CD4-positive, alpha-beta memory T cell (primary cell): ENCODE measurements at regions not wholly inside any gene's neighbourhood (a gene's known extent, or its start where the extent isn't known, plus 50 kb on each side); places are given as distances from the start of the nearest gene placed in this dataset.
"Not testable (repeated sequence)": the region's sequence is repeated elsewhere in the genome, so short reads cannot be mapped to it uniquely, and the experiment has no call there.

Source experiments
- CTCF ChIA-PET: fragments of 350-600 bp; sonication (Branson Sonifier 250); formaldehyde crosslinking; loops from one replicate; lab custom pipeline; 2021; ENCODE audit warnings: inconsistent platforms; ENCODE audit not compliant: partially characterized antibody; lab: Charles Lee
- POLR2A ChIA-PET: fragments of 350-600 bp; sonication (Branson Sonifier 250); formaldehyde crosslinking; loops from one replicate; lab custom pipeline; 2021; ENCODE audit not compliant: partially characterized antibody; lab: Charles Lee
- DNase-seq, 5 donors: peaks; one replicate each; pipeline versions ENCODE4 v3.0.0 to v3.0.0-alpha.2; 2020 to 2022; ENCODE audit warnings: mixed read lengths in 1 of 5
- H3K27ac ChIP-seq: one replicate; pipeline ENCODE4 v1.7.0; 2013; ENCODE audit warnings: low read depth, low read length
- H3K27me3 ChIP-seq: 2 replicates; pipeline ENCODE4 v1.7.0; 2013; ENCODE audit warnings: mild to moderate bottlenecking, low read length, moderate library complexity; ENCODE audit not compliant: insufficient read depth
- H3K36me3 ChIP-seq: 2 replicates; pipeline ENCODE4 v1.7.0; 2013; ENCODE audit warnings: mild to moderate bottlenecking, low read length, moderate library complexity; ENCODE audit not compliant: insufficient read depth
- H3K4me1 ChIP-seq: 2 replicates; pipeline ENCODE4 v1.7.0; 2013; ENCODE audit warnings: mild to moderate bottlenecking, low read length, moderate library complexity; ENCODE audit not compliant: insufficient read depth
- H3K4me3 ChIP-seq, 2 donors: one replicate each; pipeline ENCODE4 v1.7.0; 2013; ENCODE audit warnings: low read length in 2 of 2, mild to moderate bottlenecking in 1 of 2
- H3K9me3 ChIP-seq, 2 donors: one replicate each; pipeline ENCODE4 v1.7.0; 2013; ENCODE audit warnings: low read length in 2 of 2, control low read depth in 1 of 2; ENCODE audit not compliant: control insufficient read depth in 1 of 2
- H3K27ac Mint-ChIP-seq, 7 donors: one replicate each; pipeline ENCODE4 v1.8.0; 2020 to 2021; ENCODE audit warnings: mixed read lengths in 7 of 7, mild to moderate bottlenecking in 6 of 7, inconsistent platforms in 3 of 7, moderate library complexity in 3 of 7
- H3K27me3 Mint-ChIP-seq, 2 donors: one replicate each; pipeline ENCODE4 v1.8.0; 2020 to 2021; ENCODE audit warnings: mixed read lengths in 2 of 2
- H3K36me3 Mint-ChIP-seq, 2 donors: one replicate each; pipeline ENCODE4 v1.8.0; 2020 to 2021; ENCODE audit warnings: mixed read lengths in 2 of 2, inconsistent platforms in 1 of 2, mild to moderate bottlenecking in 1 of 2
- H3K4me1 Mint-ChIP-seq, 4 donors: one replicate each; pipeline ENCODE4 v1.8.0; 2020 to 2021; ENCODE audit warnings: mixed read lengths in 4 of 4, mild to moderate bottlenecking in 1 of 4
- H3K4me3 Mint-ChIP-seq, 8 donors: one replicate each; pipeline ENCODE4 v1.8.0; 2020 to 2021; ENCODE audit warnings: mixed read lengths in 8 of 8, mild to moderate bottlenecking in 7 of 8, moderate library complexity in 6 of 8, inconsistent platforms in 3 of 8
- H3K9me3 Mint-ChIP-seq, 8 donors: one replicate each; pipeline ENCODE4 v1.8.0; 2020 to 2021; ENCODE audit warnings: mixed read lengths in 8 of 8, mild to moderate bottlenecking in 5 of 8, inconsistent platforms in 3 of 8, moderate library complexity in 1 of 8
- intact Hi-C: fragments of 100-400 bp; cut with micrococcal nuclease; formaldehyde crosslinking; loops from one replicate; pipeline ENCODE4 v1.15.1; 2023

DNA sequence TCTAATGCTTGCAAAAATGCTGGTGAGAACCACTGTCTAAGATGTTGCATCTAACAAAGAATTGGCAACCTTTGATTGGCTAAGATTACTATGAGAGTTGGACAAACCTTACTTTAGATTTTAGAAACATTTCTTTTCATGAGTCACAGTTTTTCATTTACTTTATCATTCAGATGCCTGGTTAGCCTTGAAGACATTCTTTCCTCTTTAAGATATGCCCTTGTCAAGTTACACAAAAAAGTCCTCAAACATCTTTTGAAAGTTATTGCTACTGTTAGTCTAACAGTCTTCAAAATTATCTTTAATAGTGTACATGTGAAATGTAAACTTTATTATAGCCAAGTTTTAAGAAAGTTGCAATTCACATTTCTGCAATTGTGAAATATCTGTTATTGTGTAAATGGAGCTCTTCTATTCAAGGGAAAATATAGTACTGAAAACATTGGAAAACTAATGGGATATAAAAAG, 276.3 kb downstream of the RND3 start:
- Histone ChIP-seq H3K36me3 (no peaks in the 10 kb centered on the region), H3K9me3 (no peaks in the 10 kb centered on the region), H3K4me3 (no peak overlapping the region), H3K27ac (no peak overlapping the region), H3K27me3 (no peaks in the 10 kb centered on the region), H3K4me1 (no peaks in the 10 kb centered on the region)
- Mint-ChIP-seq H3K9me3 (peaks cover 0 to 3% (median 0%) of the 10 kb centered on the region in 8 donors), H3K4me1 (no peaks in the 10 kb centered on the region), H3K27me3 (no peaks in the 10 kb centered on the region), H3K36me3 (no peaks in the 10 kb centered on the region), H3K4me3 (no peak overlapping the region), H3K27ac (no peak overlapping the region)
- intact Hi-C loops: no loop called here
- ChIA-PET POLR2A (no interaction called here), CTCF (no interaction called here)
- no peak for DNase-seq

DNA sequence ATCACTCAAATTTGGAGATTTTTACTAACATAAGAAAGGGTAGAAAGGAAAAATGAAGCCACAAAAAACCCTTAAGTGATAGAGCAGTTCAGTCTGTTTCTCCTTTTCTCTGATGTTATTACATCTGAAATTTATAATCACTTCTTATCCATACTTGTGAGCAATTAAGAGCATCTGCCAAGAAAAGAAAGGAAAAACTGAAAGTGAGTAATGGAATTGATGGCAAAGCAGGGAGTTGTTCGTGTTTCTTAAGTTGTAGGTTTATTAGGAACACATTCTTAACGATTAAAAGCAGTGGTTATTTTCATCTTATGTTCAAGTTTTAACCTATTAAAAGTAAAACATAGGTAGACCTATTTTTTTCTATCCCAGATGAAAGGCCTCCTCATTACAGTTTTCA, 277.7 kb downstream of the RND3 start:
- Histone ChIP-seq H3K9me3 (no peaks in the 10 kb centered on the region), H3K4me3 (no peak overlapping the region), H3K4me1 (no peaks in the 10 kb centered on the region), H3K36me3 (no peaks in the 10 kb centered on the region), H3K27me3 (no peaks in the 10 kb centered on the region), H3K27ac (no peak overlapping the region)
- H3K27me3 Mint-ChIP-seq: no peaks in the 10 kb centered on the region
- ChIA-PET CTCF (no interaction called here), POLR2A (no interaction called here)
- DNase-seq: no peak
- intact Hi-C loops: no loop called here
- H3K36me3 Mint-ChIP-seq: no peaks in the 10 kb centered on the region
- peaks cover 0 to 4% (median 2%) of the 10 kb centered on the region in 8 donors for H3K9me3 Mint-ChIP-seq
- H3K4me3 Mint-ChIP-seq: no peak overlapping the region
- no peak overlapping the region for H3K27ac Mint-ChIP-seq
- H3K4me1 Mint-ChIP-seq: no peaks in the 10 kb centered on the region

DNA sequence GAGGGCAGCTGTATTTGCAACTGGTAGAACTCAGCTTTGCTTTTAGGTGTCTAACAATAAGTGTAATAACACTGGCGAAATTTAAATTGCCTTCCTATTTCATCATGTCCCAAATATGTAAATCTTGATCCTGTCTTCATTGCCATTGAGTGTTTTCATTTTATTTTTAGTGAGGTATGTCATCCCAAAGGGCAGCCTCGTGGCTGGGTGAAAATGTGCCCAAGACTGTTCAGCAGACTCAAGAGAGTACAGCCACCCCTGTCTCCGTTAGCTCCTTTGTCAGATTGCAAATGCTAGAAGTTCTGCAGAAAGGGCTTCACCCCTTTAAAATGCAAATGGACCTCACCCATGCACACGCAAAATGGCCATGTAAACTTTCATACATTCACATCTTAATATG, 278.8 kb downstream of the RND3 start:
- H3K4me3 Mint-ChIP-seq: no peak overlapping the region
- CTCF ChIA-PET: no interaction called here
- Histone ChIP-seq H3K36me3 (no peaks in the 10 kb centered on the region), H3K4me1 (no peaks in the 10 kb centered on the region), H3K4me3 (no peak overlapping the region), H3K27me3 (no peaks in the 10 kb centered on the region), H3K9me3 (no peaks in the 10 kb centered on the region), H3K27ac (no peak overlapping the region)
- no peak for DNase-seq
- H3K27ac Mint-ChIP-seq: no peak overlapping the region
- no peaks in the 10 kb centered on the region for H3K36me3 Mint-ChIP-seq
- intact Hi-C loops: no loop called here
- no peaks in the 10 kb centered on the region for H3K27me3 Mint-ChIP-seq
- peaks cover 0 to 4% (median 2%) of the 10 kb centered on the region in 8 donors for H3K9me3 Mint-ChIP-seq
- POLR2A ChIA-PET: no interaction called here
- H3K4me1 Mint-ChIP-seq: no peaks in the 10 kb centered on the region

DNA sequence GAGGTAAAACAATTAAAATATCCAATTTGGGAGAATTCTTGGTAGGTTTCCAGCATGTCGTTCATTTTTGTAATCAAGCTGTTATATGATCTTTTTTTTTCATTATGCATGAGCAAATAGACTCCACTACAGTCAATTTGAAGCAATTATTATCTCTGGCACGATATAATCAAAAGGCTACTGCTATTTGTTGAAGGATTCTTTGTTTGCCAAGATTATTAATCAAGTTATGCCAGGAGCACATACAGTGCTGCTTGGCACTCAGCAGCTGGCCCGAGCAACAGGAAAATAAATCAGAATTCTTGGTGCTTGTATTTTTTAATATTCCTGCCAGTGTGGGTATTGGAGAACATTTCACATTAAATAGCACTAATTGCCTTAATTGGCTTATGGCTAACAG, 279.5 kb downstream of the RND3 start:
- Histone ChIP-seq H3K36me3 (no peaks in the 10 kb centered on the region), H3K27ac (no peak overlapping the region), H3K9me3 (no peaks in the 10 kb centered on the region), H3K4me1 (no peaks in the 10 kb centered on the region), H3K27me3 (no peaks in the 10 kb centered on the region), H3K4me3 (no peak overlapping the region)
- DNase-seq: no peak
- peaks cover 0 to 4% (median 2%) of the 10 kb centered on the region in 8 donors for H3K9me3 Mint-ChIP-seq
- POLR2A ChIA-PET: no interaction called here
- H3K27me3 Mint-ChIP-seq: no peaks in the 10 kb centered on the region
- CTCF ChIA-PET: no interaction called here
- no peak overlapping the region for H3K4me3 Mint-ChIP-seq
- H3K4me1 Mint-ChIP-seq: no peaks in the 10 kb centered on the region
- no peaks in the 10 kb centered on the region for H3K36me3 Mint-ChIP-seq
- H3K27ac Mint-ChIP-seq: no peak overlapping the region
- intact Hi-C loops: no loop called here

DNA sequence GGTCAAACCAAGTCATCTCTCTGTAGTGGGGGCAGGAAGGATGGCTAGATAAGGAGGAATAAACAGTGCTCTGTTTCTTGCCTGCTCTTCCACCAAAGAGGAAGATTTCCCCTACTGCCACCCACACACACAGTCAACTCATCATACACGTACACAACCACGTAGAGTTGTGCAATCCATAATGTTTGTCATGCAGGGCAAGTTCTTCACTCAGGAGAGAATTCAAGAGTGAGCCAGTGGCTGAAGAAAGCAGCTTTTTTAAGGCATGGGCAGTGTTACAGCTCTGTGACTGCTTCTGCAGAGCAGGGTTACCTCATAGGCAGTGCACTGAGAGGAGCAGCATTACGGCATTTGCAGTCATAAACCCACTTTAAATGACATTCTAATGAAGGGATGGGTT, 283.0 kb downstream of the RND3 start:
- intact Hi-C loops: no loop called here
- Histone ChIP-seq H3K36me3 (no peaks in the 10 kb centered on the region), H3K4me3 (no peak overlapping the region), H3K27me3 (no peaks in the 10 kb centered on the region), H3K9me3 (no peaks in the 10 kb centered on the region), H3K27ac (no peak overlapping the region), H3K4me1 (no peaks in the 10 kb centered on the region)
- Mint-ChIP-seq H3K9me3 (peaks cover 0 to 4% (median 2%) of the 10 kb centered on the region in 8 donors), H3K4me1 (no peaks in the 10 kb centered on the region), H3K4me3 (no peak overlapping the region), H3K27me3 (no peaks in the 10 kb centered on the region), H3K27ac (no peak overlapping the region), H3K36me3 (no peaks in the 10 kb centered on the region)
- ChIA-PET POLR2A (no interaction called here), CTCF (no interaction called here)
- DNase-seq: no peak

DNA sequence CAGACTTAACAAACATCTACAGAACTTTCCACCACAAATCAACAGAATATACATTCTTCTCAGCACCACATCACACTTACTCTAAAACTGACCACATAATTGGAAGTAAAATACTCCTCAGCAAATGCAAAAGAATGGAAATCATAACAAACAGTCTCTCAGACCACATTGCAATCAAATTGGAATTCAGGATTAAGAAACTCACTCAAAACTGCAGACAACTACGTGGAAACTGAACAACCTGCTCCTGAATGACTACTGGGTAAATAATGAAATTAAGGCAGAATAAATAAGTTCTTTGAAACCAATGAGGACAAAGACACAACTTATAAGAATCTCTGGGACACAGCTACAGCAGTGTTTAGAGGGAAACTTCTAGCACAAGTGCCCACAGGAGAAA, 292.7 kb downstream of the RND3 start:
- POLR2A ChIA-PET, H3K27me3 ChIP-seq, intact Hi-C loops, H3K27ac Mint-ChIP-seq, H3K4me1 Mint-ChIP-seq, H3K4me3 ChIP-seq, H3K4me1 ChIP-seq, H3K27me3 Mint-ChIP-seq, H3K36me3 ChIP-seq, DNase-seq, H3K36me3 Mint-ChIP-seq, H3K9me3 ChIP-seq, CTCF ChIA-PET, H3K9me3 Mint-ChIP-seq, H3K4me3 Mint-ChIP-seq, H3K27ac ChIP-seq: not testable (repeated sequence)

DNA sequence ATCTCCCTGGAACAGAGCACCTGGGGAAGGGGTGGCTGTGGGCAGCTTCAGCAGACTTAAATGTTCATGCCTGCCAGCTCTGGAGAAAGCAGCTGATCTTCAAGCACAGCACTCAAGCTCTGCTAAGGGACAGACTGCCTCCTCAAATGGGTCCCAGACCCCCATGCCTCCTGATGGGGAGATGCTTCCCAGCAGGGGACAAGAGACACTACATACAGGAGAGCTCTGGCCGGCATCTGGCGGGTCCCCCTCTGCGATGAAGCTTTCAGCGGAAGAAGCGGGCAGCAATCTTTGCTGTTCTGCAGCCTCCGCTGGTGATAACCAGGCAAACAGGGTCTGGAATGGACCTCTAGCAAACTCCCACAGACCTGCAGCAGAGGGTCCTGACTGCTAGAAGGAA, 294.8 kb downstream of the RND3 start:
- Mint-ChIP-seq H3K4me1 (no peaks in the 10 kb centered on the region), H3K4me3 (no peak overlapping the region), H3K27ac (no peak overlapping the region), H3K27me3 (no peaks in the 10 kb centered on the region), H3K9me3 (peaks cover 0 to 8% (median 1%) of the 10 kb centered on the region in 8 donors), H3K36me3 (no peaks in the 10 kb centered on the region)
- CTCF ChIA-PET: no interaction called here
- intact Hi-C loops: no loop called here
- no peaks in the 10 kb centered on the region for H3K27me3 ChIP-seq
- H3K4me1 ChIP-seq: no peaks in the 10 kb centered on the region
- H3K36me3 ChIP-seq: no peaks in the 10 kb centered on the region
- POLR2A ChIA-PET: no interaction called here
- no peaks in the 10 kb centered on the region for H3K9me3 ChIP-seq
- H3K27ac ChIP-seq: no peak overlapping the region
- no peak overlapping the region for H3K4me3 ChIP-seq
- no peak for DNase-seq

DNA sequence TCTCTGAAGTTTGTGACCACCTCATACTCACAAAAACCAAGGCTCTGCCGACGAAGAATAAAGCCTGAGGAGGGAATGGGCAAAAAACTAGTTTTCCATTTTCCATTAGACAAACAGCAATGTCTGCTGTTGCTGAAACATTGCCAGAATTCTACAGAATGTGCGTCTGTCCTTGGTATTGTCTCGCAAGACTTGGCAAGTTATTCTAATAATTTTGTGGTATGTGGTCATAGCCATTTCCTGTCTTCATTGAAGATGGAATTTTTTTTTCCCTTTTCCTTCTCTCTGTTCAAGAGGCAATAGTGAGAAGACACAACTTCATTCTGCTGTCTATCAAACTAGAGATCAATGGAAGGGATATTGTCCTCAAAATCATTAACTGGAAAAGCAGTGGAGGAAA, 296.1 kb downstream of the RND3 start:
- H3K4me1 Mint-ChIP-seq: no peaks in the 10 kb centered on the region
- no peak for DNase-seq
- H3K27me3 Mint-ChIP-seq: no peaks in the 10 kb centered on the region
- H3K36me3 Mint-ChIP-seq: no peaks in the 10 kb centered on the region
- CTCF ChIA-PET: no interaction called here
- intact Hi-C loops: no loop called here
- Histone ChIP-seq H3K27me3 (no peaks in the 10 kb centered on the region), H3K4me3 (no peak overlapping the region), H3K9me3 (no peaks in the 10 kb centered on the region), H3K36me3 (no peaks in the 10 kb centered on the region), H3K27ac (no peak overlapping the region), H3K4me1 (no peaks in the 10 kb centered on the region)
- POLR2A ChIA-PET: no interaction called here
- H3K9me3 Mint-ChIP-seq: peaks cover 0 to 6% (median 1%) of the 10 kb centered on the region in 8 donors
- no peak overlapping the region for H3K4me3 Mint-ChIP-seq
- H3K27ac Mint-ChIP-seq: no peak overlapping the region
